T-helper 2 cell treated with Interferon-gamma antibody and Interleukin-4, amounts not matched to agents 100 ng/mL and 5 ng/mL, for 36 hours (primary cell): ENCODE measurements at regions not wholly inside any gene's neighbourhood (a gene's known extent, or its start where the extent isn't known, plus 50 kb on each side); places are given as distances from the start of the nearest gene placed in this dataset.

ENCODE experiments used
- intact Hi-C: fragments of 100-400 bp; cut with micrococcal nuclease; formaldehyde crosslinking; loops from one replicate; pipeline ENCODE4 v1.15.1; 2023

DNA sequence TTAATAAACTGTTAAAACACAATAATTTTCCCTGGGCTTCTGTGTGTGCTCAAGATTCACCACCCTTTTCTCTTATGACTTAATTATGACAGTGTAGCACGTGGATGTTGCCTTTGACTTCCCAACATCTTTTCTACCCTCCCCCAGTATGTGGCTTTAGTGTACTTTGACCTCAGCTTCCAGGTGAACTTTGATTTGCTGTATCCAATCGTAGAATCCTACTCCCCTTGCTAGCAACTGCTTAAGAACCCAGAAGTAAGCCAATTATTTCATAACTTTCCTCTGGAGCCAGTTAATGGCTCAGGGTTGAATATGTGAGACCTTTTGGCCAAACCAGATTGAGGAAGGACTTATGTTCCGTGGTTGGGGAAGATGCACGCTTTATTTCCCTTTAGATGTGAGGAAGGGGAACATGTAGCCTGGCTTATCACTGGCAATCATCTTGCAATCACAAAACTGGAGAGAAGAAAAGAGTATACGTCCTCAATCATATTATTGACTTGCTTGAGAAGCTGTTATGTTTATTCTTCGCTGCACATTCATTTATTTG lies 259.6 kb upstream of the ATP2B1 start:
- intact Hi-C loops = no loop called here

GRCh38 chr12:89966495-89967240 lies 258.0 kb upstream of the ATP2B1 start:
- intact Hi-C loops = no loop called here

GRCh38 chr12:89965993-89966392 lies 257.4 kb upstream of the ATP2B1 start:
- intact Hi-C loops = no loop called here

DNA sequence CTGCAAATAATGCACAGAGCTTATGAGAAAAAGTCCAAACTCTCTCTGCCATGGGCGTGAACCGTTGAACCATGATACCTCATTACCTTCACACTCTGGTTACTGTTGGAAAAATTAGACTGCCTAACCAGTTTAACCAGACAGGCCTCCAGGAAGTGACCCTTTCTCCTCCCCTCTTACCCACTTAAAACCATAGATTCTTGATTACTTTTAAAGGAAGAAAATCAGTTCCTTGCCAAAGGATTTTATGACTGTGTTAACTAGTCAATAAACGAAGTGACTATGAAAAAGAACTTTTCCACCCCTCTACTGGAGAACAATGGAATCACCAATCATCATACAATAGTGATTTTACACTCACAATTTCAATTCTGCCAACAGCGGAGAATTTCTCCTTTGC lies 254.0 kb upstream of the ATP2B1 start:
- intact Hi-C loops = loop anchor here (5.0 kb wide), 1 partner anchor 420 kb away; no protein-coding TSS in a partner anchor

- intact Hi-C loops = loop anchor here (5.0 kb wide), 1 partner anchor 418 kb away; no protein-coding TSS in a partner anchor
Observed at GRCh38 chr12:89960607-89961394, 252.2 kb upstream of the ATP2B1 start.

DNA sequence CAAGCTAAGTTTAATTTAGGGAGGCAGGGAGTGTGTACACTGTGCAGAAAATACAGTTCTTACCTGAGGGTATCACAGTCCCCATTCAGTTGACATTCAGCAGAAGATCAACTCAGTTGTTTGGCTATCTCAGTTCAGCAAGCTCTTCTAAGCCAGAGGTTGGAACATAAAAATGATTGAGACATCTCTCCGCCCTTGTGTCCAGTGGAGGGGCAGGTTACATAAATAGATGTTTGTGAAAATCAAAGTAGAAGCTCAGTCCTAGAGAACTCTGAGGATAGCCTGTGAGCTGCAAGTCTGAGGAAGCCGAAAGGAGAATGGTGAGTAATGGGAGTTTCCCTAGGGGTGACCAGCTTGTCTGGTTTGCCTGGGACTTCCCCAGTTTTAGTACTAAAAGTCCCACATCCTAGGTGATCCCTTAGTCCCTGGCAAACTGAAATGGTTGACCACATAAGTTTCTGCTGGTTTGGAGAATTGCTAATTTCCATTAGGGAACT lies 251.4 kb upstream of the ATP2B1 start:
- intact Hi-C loops = loop anchor here (5.0 kb wide), 1 partner anchor 418 kb away; no protein-coding TSS in a partner anchor

GRCh38 chr12:89959179-89959578 lies 250.5 kb upstream of the ATP2B1 start:
- intact Hi-C loops = no loop called here

GRCh38 chr12:89954259-89954658 lies 245.6 kb upstream of the ATP2B1 start:
- intact Hi-C loops = no loop called here

- intact Hi-C loops = no loop called here
Observed at GRCh38 chr12:89951694-89952060, 243.0 kb upstream of the ATP2B1 start.

DNA sequence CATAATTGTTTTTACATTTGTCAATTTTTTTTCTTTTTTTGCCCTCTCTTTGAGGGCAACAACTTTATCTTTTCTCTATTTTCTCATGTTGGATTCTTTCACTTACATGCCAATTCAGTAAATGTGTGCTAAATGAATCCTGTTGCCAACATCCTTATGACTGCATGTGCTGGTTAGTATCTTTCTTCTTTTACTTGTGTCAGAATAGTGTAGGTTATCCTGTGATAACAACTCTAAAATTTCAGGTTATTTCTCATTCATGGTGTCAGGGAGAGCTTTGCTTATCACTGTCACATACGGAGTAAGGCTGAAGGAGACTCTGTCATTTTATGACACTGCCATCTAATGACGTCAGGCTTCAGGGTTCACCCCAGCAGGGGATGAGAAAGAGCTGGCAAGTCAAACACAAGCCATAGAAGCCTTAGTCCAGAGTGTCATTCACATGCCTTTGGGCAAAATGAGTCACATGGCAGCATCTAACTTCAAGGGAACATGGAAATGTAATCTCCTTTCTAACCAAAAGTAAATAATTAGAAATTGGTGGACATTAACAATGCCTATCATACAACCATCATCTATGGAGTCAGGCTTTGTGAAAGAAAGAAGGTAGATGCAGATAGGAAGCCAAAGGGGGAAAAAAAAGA lies 242.5 kb upstream of the ATP2B1 start:
- intact Hi-C loops = no loop called here

GRCh38 chr12:89950421-89950820 lies 241.8 kb upstream of the ATP2B1 start:
- intact Hi-C loops = loop anchor here (1.0 kb wide), 2 partner anchors 87 to 241 kb away; no protein-coding TSS in a partner anchor

GRCh38 chr12:89949457-89950195 lies 241.0 kb upstream of the ATP2B1 start:
- intact Hi-C loops = loop anchor here (1.0 kb wide), 2 partner anchors 86 to 240 kb away; no protein-coding TSS in a partner anchor

GRCh38 chr12:89948271-89949175 lies 239.9 kb upstream of the ATP2B1 start:
- intact Hi-C loops = no loop called here

DNA sequence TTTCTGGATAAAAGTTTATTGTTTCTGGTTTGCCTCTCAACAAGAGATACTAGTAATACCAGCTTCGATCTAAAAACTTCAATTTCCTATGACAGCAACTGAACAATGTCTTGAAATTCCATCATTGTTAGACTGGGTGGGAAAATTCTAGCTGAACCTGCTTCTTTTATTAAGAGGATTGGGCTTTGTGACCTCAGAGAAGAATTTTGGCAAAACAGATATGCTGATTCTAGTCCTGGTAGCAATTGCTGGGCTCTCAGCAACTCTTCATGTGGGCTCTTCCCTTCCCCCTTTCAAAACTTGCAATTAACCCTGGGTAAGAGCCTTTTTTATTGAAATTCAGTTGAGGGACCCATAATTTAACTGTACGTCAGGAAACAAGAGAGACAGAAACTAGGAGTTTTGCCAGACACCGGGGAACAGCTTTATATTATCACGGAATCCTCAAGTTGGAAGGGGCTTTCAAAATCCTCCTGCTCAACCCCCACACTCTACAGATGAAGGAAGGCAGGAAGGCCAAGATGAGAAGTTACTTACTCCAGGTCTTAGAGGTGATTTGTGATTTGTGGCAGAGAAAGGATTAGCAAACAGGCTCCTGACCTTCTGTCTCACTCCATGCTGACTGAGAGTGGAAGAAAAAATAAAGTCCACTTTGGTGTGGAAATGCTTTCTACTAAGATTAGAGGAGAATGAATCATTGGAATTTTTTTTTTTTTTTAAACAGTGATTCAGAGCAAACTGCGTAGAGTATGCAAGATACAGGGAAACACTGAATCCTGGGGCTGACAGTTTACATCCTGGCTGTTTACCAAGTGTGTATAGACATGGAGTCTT lies 239.0 kb upstream of the ATP2B1 start:
- intact Hi-C loops = no loop called here

GRCh38 chr12:89946518-89947135 lies 238.0 kb upstream of the ATP2B1 start:
- intact Hi-C loops = no loop called here

DNA sequence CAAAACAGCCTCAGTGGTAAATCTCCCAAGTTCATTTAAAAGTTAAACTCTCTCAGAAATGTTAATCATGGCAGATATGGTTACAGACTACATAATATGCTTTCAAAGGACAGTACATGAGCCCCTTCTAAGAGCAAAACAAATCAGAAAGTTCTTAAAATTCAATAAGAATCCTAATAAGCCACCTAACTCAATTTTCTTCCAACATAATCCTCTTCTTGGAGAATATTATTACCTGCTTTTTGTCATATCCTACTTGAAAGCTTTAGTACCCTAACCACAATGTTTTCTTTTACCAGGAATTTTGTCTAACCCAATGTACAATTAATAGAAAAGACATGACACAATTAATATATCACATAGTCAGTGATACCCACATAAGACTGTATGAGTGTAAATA lies 236.5 kb upstream of the ATP2B1 start:
- intact Hi-C loops = no loop called here

DNA sequence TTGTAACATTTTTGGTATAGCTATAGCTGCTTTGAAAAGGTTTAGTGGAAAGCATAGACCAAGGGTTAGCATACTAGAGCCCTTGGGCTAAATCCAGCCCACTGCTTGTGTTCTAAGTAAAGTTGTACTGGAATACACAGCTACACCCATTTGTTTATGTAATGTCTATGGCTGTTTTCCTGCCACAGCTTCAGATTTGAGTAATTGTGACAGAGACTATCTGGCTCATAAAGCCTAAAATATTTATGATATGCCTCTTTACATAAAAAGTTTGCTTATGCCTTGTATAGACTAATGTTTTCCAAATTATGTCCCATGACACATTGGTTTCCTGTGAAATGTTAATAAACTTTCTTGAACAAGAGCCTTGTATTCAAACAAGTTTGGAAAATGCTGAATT lies 234.8 kb upstream of the ATP2B1 start:
- intact Hi-C loops = no loop called here

DNA sequence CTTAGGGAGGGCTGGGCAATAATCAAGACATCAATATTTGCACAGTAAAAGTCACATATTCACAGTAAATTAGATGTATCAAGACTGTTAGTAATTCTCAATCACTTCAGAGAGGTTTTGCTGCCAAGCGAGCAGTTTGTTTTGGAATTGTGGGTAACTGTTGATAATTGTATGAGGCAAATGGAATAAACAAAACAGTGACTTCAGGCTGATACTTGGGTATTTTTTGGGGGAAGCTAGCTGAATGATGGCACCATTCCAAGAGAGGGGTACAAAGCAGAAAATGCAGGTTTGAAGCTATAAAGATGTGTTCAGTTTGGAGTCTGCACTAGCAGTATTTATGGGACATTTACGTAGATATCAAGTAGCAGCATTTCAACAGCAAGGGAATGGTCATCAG lies 232.8 kb upstream of the ATP2B1 start:
- intact Hi-C loops = no loop called here
